GM19043 (cell line): ENCODE measurements at regions not wholly inside any gene's neighbourhood (a gene's known extent, or its start where the extent isn't known, plus 50 kb on each side); places are given as distances from the start of the nearest gene placed in this dataset.
"Not testable (repeated sequence)": the region's sequence is repeated elsewhere in the genome, so short reads cannot be mapped to it uniquely, and the experiment has no call there.

Experiments used
- ATAC-seq: cut with Tn5 transposase; IDR thresholded peaks from one replicate; pipeline ENCODE4 v1.9.1; 2021; ENCODE audit warnings: low read depth; ENCODE audit not compliant: unreplicated experiment

DNA sequence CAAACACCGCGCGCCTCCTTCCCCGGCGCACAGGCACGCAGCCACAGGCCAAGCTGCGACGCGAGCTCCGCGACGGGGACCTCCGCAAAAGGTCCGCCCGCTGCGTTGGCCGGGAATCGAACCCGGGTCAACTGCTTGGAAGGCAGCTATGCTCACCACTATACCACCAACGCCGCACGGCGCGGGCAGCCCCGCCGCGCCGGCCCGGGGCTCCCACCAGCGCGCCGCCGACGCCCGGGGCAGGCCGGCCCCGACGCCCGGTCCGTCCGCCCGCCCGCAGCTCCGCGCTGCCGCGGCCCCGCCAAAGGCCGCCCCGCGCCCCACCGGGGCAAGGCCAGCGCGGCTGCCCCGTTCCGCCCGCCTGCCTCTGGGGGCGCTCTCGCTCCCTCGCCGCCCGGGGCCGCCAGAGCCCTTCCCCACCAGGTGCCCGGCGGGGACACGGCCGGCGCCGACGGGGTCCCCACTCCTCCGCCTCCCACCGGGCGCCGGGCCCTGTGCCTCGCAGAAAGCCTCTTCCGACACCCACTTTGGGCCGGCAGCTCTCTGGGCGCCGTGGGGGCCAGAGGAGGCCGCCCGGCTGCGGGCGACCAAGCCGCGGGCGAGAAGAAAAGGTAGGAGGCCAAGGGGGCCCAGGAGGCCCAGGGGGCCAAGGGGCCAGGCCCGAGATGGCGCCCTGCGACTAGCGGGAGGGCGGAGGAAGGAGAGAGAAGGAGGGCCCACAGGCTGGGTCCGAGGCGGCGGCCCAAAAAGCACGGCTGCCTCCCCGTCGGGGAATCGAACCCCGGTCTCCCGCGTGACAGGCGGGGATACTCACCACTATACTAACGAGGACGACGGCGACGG is 50.2 kb upstream of the FCGR2A start:
- ATAC-seq: peak; percentile 31

GRCh38 chr1:161453950-161454864 is 51.0 kb upstream of the FCGR2A start:
- peak; percentile 67 for ATAC-seq

DNA sequence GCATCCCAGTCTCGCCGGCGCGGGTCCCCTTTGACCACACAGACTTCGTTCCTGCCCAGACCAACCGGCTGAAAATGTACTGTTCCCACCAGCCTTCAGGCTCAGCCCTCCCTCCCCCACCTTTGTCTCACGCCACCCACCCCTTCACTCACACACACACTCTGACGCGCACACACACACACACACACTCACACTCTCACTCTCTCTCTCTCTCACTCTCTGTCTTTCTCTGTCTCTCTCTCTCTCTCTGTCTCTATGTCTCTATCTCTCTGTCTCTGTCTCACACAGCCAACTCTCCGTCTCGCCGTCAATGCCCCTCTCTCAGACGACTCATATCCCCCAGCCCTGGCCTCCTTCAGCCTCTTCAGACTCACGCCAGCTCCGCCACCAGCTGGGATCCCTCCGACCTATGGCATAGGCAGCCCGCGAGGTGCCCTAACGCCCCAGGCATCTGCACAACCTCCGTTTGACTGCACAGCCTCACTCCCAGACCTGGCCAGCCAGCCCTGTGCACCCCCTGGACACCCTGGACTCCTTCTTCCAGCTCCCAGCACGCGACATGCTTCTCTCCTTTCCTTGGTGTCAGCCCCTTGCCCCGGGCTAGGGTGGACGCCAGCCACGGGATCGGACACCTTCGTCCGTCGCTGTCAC is 53.4 kb upstream of the FCGR2A start:
- ATAC-seq: not testable (repeated sequence)

DNA sequence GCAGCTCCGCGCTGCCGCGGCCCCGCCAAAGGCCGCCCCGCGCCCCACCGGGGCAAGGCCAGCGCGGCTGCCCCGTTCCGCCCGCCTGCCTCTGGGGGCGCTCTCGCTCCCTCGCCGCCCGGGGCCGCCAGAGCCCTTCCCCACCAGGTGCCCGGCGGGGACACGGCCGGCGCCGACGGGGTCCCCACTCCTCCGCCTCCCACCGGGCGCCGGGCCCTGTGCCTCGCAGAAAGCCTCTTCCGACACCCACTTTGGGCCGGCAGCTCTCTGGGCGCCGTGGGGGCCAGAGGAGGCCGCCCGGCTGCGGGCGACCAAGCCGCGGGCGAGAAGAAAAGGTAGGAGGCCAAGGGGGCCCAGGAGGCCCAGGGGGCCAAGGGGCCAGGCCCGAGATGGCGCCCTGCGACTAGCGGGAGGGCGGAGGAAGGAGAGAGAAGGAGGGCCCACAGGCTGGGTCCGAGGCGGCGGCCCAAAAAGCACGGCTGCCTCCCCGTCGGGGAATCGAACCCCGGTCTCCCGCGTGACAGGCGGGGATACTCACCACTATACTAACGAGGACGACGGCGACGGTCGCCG is 57.4 kb upstream of the FCGR2A start:
- not testable (repeated sequence) for ATAC-seq

DNA sequence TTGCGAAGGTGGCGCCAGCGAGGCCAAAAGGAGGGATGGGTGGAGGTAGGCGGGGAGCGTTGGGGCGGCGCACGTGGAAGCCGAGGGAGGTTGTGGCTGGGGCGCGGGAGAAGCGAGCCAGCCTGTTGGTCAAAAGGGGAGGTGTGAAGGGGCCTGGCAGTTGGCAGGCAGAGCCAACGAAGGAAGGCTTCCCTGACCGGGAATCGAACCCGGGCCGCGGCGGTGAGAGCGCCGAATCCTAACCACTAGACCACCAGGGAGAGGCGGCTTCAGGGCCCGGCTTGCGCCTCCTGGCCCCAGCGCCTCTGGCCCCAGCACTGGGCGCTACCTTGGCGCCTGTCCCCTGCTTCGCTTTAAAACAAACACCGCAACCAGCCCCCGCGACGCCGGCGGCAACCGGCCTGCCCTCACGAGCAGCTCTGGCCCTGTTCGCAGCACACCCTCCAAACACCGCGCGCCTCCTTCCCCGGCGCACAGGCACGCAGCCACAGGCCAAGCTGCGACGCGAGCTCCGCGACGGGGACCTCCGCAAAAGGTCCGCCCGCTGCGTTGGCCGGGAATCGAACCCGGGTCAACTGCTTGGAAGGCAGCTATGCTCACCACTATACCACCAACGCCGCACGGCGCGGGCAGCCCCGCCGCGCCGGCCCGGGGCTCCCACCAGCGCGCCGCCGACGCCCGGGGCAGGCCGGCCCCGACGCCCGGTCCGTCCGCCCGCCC is 58.1 kb upstream of the FCGR2A start:
- ATAC-seq: not testable (repeated sequence)

GRCh38 chr1:161444725-161445124 is 60.5 kb upstream of the FCGR2A start:
- ATAC-seq: not testable (repeated sequence)

- ATAC-seq: not testable (repeated sequence)
Measured at GRCh38 chr1:161444255-161444654, 61.0 kb upstream of the FCGR2A start.

GRCh38 chr1:161440312-161440894 is 64.9 kb upstream of the FCGR2A start:
- no peak for ATAC-seq

- ATAC-seq: no peak
Measured at GRCh38 chr1:161439280-161440232, 65.7 kb upstream of the FCGR2A start.

- not testable (repeated sequence) for ATAC-seq
Measured at GRCh38 chr1:161433191-161433590, 65.5 kb upstream of the CFAP126 start.

- no peak for ATAC-seq
Measured at GRCh38 chr1:161432091-161432490, 64.4 kb upstream of the CFAP126 start.

DNA sequence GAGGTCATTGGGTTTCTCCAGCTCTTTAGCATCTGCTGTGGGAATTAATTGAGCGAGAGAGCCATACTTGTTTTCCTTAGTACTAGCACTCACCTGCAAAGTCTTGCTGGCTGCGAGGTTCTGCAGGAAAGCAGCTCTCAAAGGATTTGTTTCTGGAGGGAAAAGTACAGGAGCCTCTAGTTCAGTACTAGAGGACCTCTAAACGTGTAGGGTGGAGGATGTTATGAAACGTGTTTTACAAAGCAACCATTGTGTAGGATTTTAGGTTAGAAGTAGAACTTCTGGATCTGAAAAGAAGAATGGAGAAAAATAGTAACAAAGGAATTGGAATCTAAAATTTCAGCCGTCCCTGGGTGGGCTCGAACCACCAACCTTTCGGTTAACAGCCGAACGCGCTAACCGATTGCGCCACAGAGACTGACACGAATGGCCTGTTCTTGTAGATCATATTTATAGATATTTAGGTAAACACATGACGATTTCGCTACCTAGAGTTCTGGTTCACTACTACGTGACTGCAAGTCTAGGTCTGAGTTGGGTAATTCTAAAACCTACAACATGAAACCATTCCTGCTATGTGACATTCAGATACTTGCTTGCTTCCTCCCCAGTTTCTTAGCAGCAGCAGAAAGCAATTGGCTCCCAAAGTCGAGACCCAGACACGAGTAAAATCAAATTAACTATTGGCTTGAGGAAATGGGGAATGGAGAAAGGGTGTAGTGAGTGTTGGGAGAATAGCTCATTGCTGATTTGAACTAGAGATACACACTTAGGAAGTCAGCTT is 60.2 kb upstream of the CFAP126 start:
- ATAC-seq: no peak

DNA sequence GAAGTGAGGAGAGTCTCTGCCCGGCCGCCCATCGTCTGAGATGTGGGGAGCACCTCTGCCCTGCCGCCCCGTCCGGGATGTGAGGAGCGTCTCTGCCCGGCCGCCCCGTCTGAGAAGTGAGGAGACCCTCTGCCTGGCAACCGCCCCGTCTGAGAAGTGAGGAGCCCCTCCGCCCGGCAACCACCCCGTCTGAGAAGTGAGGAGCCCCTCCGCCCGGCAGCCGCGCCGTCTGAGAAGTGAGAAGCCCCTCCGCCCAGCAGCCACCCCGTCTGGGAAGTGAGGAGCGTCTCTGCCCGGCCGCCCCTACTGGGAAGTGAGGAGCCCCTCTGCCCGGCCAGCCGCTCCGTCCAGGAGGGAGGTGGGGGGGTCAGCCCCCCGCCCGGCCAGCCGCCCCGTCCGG is 55.2 kb upstream of the CFAP126 start:
- ATAC-seq: not testable (repeated sequence)

DNA sequence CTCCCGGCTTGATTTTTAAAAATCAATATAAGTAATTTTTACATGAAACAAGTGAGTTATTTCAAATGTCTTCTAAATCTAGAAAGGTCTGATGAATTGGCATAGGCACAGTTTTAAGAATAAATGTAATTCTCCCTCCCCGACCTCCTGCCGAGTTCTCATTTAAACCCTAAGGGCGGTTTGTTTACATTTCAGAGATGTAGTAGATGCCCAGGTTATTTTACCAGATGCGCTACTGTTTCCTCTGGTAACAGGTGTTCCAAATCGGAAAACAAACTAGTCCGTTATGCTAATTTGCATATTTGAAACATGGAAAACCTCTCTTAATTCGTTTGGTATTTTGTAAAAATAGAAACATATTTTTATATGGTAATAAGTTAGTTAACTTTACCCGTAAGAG is 53.8 kb upstream of the CFAP126 start:
- ATAC-seq: no peak

DNA sequence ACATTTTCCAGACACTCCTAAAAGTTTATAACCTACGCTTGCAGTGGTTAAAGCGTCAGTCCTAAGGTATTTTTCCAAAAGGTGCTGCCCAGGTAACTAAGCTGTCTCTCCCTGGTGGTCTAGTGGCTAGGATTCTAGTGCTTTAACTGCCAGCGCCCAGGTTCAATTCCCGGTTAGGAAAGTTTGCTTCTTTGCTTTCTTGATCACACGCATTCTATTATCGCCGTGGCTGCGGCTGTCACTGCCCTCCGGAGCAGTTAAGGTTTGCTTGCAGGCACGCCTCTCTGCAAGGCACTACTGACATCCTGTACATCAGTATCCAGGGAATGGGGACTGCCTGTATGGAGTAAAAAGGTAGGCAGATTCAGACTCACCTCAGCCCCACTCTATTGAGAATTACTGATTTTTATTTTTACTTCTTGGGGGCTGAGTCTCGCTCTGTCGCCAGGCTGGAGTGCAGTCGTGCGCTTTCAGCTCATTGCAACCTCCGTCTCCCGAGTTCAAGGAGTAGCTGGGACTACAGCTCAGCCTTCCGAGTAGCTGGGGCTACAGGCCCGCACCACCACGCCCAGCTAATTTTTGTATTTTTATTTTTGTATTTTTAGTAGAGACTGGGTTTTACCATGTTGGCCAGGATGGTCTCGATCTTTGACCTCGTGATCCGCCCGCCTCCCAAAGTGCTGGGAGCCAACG is 53.2 kb upstream of the CFAP126 start:
- ATAC-seq: no peak

DNA sequence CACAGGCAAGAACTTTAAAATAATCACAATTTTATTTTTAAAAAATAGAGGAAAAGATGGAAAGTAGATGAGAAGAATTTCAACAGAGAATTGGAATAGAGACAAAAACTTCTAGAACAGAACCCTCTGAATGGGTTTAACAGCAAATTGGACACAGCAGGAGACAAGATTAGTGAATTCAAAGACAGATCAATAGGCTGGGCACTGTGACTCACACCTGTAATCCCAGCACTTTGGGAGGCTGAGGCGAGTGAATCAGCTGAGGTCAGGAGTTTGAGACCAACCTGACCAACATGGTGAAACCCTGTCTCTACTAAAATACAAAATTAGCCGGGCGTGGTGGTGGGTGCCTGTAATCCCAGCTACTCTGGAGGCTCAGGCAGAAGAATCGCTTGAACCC is 49.9 kb upstream of the CFAP126 start:
- ATAC-seq: not testable (repeated sequence)
